ENCODE measurements at regions not wholly inside any gene's neighbourhood (a gene's known extent, or its start where the extent isn't known, plus 50 kb on each side); places are given as distances from the start of the nearest gene placed in this dataset.
"Not testable (repeated sequence)": the region's sequence is repeated elsewhere in the genome, so short reads cannot be mapped to it uniquely, and the experiment has no call there.

- DNase-seq (ENCODE audit: extremely low read depth in 1 of 11, low read depth in 9 of 11, low spot score in 4 of 11), result not testable (repeated sequence)
Observed at GRCh38 chr14:101689966-101690365, 71.5 kb upstream of the PPP2R5C start.

DNA sequence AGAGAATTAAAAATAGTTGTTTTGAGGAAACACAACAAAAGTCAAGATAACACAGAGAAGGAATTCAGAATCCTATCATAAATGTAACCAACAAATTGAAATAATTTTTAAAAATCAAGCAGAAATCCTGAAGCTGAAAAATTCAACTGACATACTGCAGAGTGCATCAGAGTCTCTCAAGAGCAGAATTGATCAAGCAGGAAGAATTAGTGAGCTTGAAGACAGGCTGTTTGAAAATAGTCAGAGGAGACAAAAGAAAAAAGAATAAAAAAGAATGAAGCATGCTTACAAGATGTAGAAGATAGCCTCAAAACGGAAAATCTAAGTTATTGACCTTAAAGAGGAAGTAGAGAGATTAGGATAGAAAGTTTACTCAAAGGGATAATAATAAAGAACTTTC lies 65.8 kb upstream of the PPP2R5C start:
- no peak for DNase-seq (ENCODE audit: extremely low read depth in 1 of 11, low read depth in 9 of 11, low spot score in 4 of 11)

DNA sequence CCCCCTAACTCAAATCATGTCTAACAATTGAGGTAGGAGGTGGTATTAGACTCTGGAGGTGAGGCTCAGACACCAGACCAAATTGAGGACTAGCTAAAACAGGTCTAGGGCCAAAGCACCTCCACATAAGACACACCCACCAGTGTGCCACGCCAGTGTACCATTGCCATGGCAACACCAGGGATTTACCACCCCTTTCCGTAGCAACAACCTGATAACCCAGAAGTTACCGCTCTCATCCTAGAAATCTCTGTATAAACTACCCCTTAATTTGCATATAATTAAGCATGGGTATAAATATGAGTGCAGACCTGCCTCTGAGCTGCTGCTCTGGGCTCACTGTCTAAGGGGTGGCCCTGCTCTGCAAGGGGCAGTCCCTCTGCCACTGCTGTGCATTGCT lies 57.4 kb upstream of the PPP2R5C start:
- no peak for DNase-seq (ENCODE audit: extremely low read depth in 1 of 11, low read depth in 9 of 11, low spot score in 4 of 11)

DNA sequence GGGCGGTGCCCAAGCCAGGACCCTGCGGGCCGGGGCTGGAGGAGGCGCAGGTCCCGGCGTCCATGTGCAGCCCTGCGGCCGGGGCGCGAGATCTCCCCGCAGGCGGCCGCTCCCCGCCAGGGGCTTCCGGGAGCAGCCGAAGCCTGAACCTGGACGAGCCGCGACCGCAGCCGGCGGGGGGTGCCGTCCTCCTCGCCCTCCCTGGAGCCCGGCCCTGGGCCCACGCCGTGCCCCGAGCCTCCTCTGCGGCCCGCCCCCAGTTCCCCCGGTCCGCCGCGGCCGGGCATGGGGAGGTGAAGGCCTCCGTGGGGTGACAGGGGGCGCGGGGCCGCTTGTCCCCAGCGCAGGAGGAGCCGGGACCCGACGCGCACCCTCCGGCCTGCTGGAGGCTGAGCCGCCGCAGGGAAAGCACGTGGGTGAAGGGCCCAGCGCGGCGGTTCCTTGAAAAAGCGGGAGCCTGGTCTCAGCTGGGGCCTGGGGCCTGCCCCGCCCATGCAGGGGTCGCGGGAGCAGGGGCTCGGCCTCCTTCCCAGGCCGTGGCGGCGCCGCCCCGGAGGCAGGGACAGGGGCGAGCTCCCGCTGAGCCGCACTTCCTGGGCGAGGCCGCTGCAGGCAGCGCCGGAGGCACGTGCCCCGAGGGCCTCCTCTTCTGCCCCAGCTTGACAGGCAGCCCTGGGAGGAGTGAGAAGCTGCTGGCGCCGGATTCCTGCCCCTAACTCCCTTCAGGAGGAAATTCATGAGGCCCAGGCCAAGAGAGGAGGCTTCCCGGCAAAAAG lies 55.6 kb upstream of the PPP2R5C start:
- peak in 1 of 11 donors; percentile 32 for DNase-seq (ENCODE audit: extremely low read depth in 1 of 11, low read depth in 9 of 11, low spot score in 4 of 11)

- DNase-seq (ENCODE audit: extremely low read depth in 1 of 11, low read depth in 9 of 11, low spot score in 4 of 11), result no peak
Observed at GRCh38 chr14:101706509-101707067, 54.9 kb upstream of the PPP2R5C start.

- peak in 10 of 11 donors; percentile 72 to 90 (median 79) for DNase-seq (ENCODE audit: extremely low read depth in 1 of 11, low read depth in 9 of 11, low spot score in 4 of 11)
Observed at GRCh38 chr14:101707068-101707842, 54.3 kb upstream of the PPP2R5C start.

GRCh38 chr14:101707863-101708620 lies 53.5 kb upstream of the PPP2R5C start:
- no peak for DNase-seq (ENCODE audit: extremely low read depth in 1 of 11, low read depth in 9 of 11, low spot score in 4 of 11)

DNA sequence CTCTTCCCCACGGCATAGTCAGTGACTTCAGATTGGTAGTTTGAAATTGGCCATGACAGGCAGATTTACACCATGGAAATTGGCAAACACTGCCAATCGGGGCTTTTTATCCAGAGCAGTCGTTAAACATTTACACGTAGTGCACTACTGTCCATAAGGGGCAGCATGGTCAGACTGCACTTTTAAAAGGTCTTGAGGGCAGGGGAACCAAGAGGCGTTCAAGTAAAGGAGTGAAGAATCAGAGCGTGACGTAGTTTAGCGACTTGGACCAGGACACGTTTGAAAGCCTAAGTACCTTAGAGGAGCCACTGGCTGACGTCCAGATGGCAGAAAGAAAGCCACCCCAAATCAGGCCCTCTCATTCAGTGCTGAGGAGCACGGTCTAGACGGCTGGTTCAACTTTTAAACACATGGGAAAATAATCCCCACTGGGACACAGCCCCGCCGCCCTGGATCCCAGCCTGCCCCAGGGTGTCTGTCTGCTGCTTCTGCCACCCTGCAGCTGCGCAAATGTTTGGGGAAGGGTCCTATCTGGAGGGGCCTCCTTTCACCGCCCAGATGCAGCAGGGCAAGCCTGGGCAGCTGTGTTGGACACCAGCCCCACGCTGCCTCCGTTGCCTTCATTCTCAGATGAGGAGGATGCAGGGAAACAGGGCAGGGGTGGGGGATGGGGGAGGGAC lies 52.5 kb upstream of the PPP2R5C start:
- no peak for DNase-seq (ENCODE audit: extremely low read depth in 1 of 11, low read depth in 9 of 11, low spot score in 4 of 11)

- no peak for DNase-seq (ENCODE audit: extremely low read depth in 1 of 11, low read depth in 9 of 11, low spot score in 4 of 11)
Observed at GRCh38 chr14:101709533-101709881, 52.0 kb upstream of the PPP2R5C start.

GRCh38 chr14:101709962-101710931 lies 51.3 kb upstream of the PPP2R5C start:
- DNase-seq (ENCODE audit: extremely low read depth in 1 of 11, low read depth in 9 of 11, low spot score in 4 of 11), result no peak

GRCh38 chr14:101711041-101711856 lies 50.3 kb upstream of the PPP2R5C start:
- no peak for DNase-seq (ENCODE audit: extremely low read depth in 1 of 11, low read depth in 9 of 11, low spot score in 4 of 11)

Data from renal cortex interstitium (tissue), 11 donors.